Astrocyte of the cerebellum (primary cell): ENCODE measurements at regions not wholly inside any gene's neighbourhood (a gene's known extent, or its start where the extent isn't known, plus 50 kb on each side); places are given as distances from the start of the nearest gene placed in this dataset.
A peak's percentile ranks its signal among the peaks of the same experiment; 100 is the strongest.

Source experiments
- DNase-seq: peaks from one replicate; pipeline ENCODE4 v3.0.0-alpha.2; 2011; ENCODE audit warnings: low read depth
- H3K4me3 ChIP-seq: 2 replicates; pipeline ENCODE4 v1.5.1; 2011; ENCODE audit warnings: mild to moderate bottlenecking, low read depth, low read length, moderate library complexity
- in situ Hi-C: cut with HindIII; loops from 2 replicates; pipeline ENCODE4 v1.10.0; 2017; ENCODE audit warnings: low sequenced_read_pairs
- TF ChIP-seq, protein P1 (sequence below): IDR thresholded peaks from 2 replicates; pipeline ENCODE4 v1.5.1; 2012; ENCODE audit warnings: low read length, low read depth, moderate library complexity, mild to moderate bottlenecking; ENCODE audit errors: missing control alignments

GRCh38 chr21:41045534-41046268, 122.3 kb upstream of the BACE2 start:
- in situ Hi-C loops, result no loop called here

GRCh38 chr21:41048145-41048544, 119.8 kb upstream of the BACE2 start:
- TF ChIP-seq, protein P1, sequence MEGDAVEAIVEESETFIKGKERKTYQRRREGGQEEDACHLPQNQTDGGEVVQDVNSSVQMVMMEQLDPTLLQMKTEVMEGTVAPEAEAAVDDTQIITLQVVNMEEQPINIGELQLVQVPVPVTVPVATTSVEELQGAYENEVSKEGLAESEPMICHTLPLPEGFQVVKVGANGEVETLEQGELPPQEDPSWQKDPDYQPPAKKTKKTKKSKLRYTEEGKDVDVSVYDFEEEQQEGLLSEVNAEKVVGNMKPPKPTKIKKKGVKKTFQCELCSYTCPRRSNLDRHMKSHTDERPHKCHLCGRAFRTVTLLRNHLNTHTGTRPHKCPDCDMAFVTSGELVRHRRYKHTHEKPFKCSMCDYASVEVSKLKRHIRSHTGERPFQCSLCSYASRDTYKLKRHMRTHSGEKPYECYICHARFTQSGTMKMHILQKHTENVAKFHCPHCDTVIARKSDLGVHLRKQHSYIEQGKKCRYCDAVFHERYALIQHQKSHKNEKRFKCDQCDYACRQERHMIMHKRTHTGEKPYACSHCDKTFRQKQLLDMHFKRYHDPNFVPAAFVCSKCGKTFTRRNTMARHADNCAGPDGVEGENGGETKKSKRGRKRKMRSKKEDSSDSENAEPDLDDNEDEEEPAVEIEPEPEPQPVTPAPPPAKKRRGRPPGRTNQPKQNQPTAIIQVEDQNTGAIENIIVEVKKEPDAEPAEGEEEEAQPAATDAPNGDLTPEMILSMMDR, result no peak
- no peak for DNase-seq
- in situ Hi-C loops, result no loop called here
- H3K4me3 ChIP-seq, result no peak overlapping the region

More at GRCh38 chr21:41045534-41046268, 122.3 kb upstream of the BACE2 start:
- TF ChIP-seq, protein P1, result peak; percentile 35
- H3K4me3 ChIP-seq, result no peak overlapping the region
- no peak for DNase-seq

DNA sequence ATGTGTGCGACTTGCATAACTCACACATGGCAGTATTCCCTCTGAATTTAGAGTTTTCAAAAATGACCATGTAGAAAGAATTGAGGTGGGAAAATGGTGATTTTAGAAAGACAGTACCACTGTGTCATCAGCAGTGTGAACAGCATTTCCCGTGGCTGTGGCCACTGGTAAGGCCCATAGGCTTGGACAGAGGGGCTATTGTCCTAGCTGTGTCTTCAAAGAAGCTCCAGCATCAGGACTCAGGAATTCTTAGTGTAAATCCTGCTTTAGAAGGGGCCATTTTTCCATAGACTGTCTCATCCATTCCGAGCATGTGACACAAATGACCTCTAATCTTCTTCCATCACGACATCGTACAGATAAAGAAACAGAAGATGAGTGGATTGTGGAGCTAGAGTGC, 119.3 kb upstream of the BACE2 start:
- in situ Hi-C loops, result no loop called here
- TF ChIP-seq, protein P1, result no peak
- DNase-seq, result no peak
- H3K4me3 ChIP-seq, result no peak overlapping the region

- in situ Hi-C loops, result no loop called here
- DNase-seq, result no peak
- H3K4me3 ChIP-seq, result no peak overlapping the region
- TF ChIP-seq, protein P1, result no peak
These were observed 115.0 kb upstream of the BACE2 start for GRCh38 chr21:41052820-41053555.

DNA sequence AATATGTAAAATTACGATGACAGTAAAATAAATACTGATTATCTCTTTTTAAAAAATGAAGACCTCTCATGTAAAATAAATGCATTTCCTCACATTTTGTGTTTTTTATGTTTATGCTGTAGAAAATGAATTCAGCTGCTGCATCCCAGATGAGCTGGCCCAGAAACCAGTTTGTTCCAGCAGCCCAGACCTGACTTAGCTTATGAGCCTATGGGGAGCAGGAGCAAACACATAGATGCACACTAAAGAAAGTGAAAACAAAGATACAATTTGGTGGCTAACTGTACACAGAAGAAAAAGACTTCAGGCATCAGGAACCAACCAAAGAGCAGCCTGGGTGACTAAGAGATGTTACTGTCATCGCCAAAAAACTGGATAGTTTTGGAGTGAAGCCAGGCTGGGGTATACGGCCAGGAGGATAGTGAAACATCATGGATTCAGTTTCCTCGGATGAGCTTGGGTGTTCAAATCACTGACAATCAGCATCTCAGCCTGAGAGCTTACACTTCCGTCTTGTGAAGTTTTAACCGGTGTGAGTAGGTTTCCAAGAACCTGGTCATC, 113.9 kb upstream of the BACE2 start:
- no peak for DNase-seq
- in situ Hi-C loops, result no loop called here
- H3K4me3 ChIP-seq, result no peak overlapping the region
- TF ChIP-seq, protein P1, result no peak

DNA sequence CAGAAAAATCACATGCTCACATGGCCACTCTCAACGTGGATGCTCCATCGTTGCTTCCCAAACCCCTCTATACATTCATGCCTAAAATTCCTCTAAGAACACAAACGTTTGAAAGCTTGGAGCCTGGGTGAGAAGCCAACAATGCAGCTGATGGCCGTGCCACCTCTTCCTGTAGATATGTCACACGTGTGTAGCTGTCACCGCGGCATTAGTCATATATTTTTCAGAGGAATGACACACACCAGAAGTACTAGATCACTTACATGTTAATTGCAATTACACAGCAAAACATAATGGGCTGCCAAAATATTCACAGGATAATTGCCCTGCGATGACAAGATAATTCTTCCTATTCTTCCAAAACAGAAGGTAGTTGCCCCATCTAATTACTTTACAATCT, 112.7 kb upstream of the BACE2 start:
- in situ Hi-C loops, result no loop called here

More for the DNA sequence above, 112.7 kb upstream of the BACE2 start:
- no peak overlapping the region for H3K4me3 ChIP-seq
- TF ChIP-seq, protein P1, result no peak
- no peak for DNase-seq
